GM21381 (cell line): ENCODE measurements at regions not wholly inside any gene's neighbourhood (a gene's known extent, or its start where the extent isn't known, plus 50 kb on each side); places are given as distances from the start of the nearest gene placed in this dataset.

Experiments
- ATAC-seq: cut with Tn5 transposase; IDR thresholded peaks from one replicate; pipeline ENCODE4 v1.9.1; 2021; ENCODE audit warnings: mild to moderate bottlenecking, moderate library complexity; ENCODE audit not compliant: unreplicated experiment

GRCh38 chr11:91263496-91264365 lies 960.9 kb upstream of the FAT3 start:
- ATAC-seq = no peak

- ATAC-seq = no peak
Measured at GRCh38 chr11:91261513-91261912, 963.1 kb upstream of the FAT3 start.

- ATAC-seq = no peak
Measured at GRCh38 chr11:91258876-91259275, 965.7 kb upstream of the FAT3 start.

- ATAC-seq = no peak
Measured at GRCh38 chr11:91257667-91258066, 967.0 kb upstream of the FAT3 start.

GRCh38 chr11:91248199-91248807 lies 976.3 kb upstream of the FAT3 start:
- ATAC-seq = no peak

GRCh38 chr11:91247009-91247735 lies 977.4 kb upstream of the FAT3 start:
- ATAC-seq = no peak

- no peak for ATAC-seq
Measured at GRCh38 chr11:91244912-91245311, 979.7 kb upstream of the FAT3 start.

- ATAC-seq = no peak
Measured at GRCh38 chr11:91243630-91244029, 981.0 kb upstream of the FAT3 start.

GRCh38 chr11:91243051-91243450 lies 981.6 kb upstream of the FAT3 start:
- ATAC-seq = no peak

- ATAC-seq = no peak
Measured at GRCh38 chr11:91241226-91241625, 983.4 kb upstream of the FAT3 start.

GRCh38 chr11:91239359-91239758 lies 985.3 kb upstream of the FAT3 start:
- no peak for ATAC-seq

GRCh38 chr11:91231226-91231625 lies 993.4 kb upstream of the FAT3 start:
- no peak for ATAC-seq

GRCh38 chr11:91230647-91231046 lies 994.0 kb upstream of the FAT3 start:
- ATAC-seq = no peak

- ATAC-seq = no peak
Measured at GRCh38 chr11:91222830-91223229, 1000.0 kb upstream of the CHORDC1 start.

GRCh38 chr11:91220476-91221202 lies 997.8 kb upstream of the CHORDC1 start:
- no peak for ATAC-seq

GRCh38 chr11:91219535-91219934 lies 996.7 kb upstream of the CHORDC1 start:
- ATAC-seq = no peak

GRCh38 chr11:91209751-91210150 lies 986.9 kb upstream of the CHORDC1 start:
- ATAC-seq = no peak

- no peak for ATAC-seq
Measured at GRCh38 chr11:91209306-91209705, 986.5 kb upstream of the CHORDC1 start.

GRCh38 chr11:91199866-91200265 lies 977.0 kb upstream of the CHORDC1 start:
- no peak for ATAC-seq

GRCh38 chr11:91194546-91194945 lies 971.7 kb upstream of the CHORDC1 start:
- ATAC-seq = no peak

- ATAC-seq = no peak
Measured at GRCh38 chr11:91188484-91188883, 965.6 kb upstream of the CHORDC1 start.
